Ovary (tissue), 3 donors: ENCODE measurements at regions not wholly inside any gene's neighbourhood (a gene's known extent, or its start where the extent isn't known, plus 50 kb on each side); places are given as distances from the start of the nearest gene placed in this dataset.
"Not testable (repeated sequence)": the region's sequence is repeated elsewhere in the genome, so short reads cannot be mapped to it uniquely, and the experiment has no call there.

ENCODE experiments used
- POLR2A ChIP-seq: fragments of 450-650 bp; IDR thresholded peaks from one replicate; pipeline ENCODE4 v1.6.1; 2017; ENCODE audit warnings: antibody characterized with exemption, mild to moderate bottlenecking, moderate library complexity
- TF ChIP-seq, protein P1 (sequence below), 3 donors: fragments of 450-650 bp in 2 of 3; fragments of 200-600 bp in 1 of 3; IDR thresholded peaks; one replicate each; pipeline versions ENCODE4 v1.5.1 to v1.8.0; 2016 to 2022; ENCODE audit warnings: antibody characterized with exemption in 3 of 3, mild to moderate bottlenecking in 1 of 3
- donor health status: DM: no; HTN: no; CAD: no.

DNA sequence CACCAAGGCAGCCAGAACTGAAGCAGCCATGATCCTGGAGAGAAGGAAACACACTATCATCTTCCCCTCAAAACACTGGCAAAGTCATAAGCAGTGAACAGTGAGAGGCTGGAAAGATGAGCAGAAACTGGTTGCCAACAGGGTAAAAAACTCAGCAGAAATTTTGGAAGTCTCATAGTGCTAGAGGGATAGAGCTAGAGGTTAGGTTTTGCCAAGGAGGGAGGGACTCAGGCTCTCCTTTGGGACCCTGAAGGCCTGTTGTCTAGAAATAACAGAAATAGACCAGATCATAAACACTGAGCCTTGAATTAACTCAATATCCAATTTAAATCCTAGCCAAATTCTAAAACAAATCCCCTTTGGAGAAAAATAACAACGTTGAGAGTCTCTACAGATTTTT lies 853.6 kb downstream of the PRIM2 start:
- TF ChIP-seq, protein P1, sequence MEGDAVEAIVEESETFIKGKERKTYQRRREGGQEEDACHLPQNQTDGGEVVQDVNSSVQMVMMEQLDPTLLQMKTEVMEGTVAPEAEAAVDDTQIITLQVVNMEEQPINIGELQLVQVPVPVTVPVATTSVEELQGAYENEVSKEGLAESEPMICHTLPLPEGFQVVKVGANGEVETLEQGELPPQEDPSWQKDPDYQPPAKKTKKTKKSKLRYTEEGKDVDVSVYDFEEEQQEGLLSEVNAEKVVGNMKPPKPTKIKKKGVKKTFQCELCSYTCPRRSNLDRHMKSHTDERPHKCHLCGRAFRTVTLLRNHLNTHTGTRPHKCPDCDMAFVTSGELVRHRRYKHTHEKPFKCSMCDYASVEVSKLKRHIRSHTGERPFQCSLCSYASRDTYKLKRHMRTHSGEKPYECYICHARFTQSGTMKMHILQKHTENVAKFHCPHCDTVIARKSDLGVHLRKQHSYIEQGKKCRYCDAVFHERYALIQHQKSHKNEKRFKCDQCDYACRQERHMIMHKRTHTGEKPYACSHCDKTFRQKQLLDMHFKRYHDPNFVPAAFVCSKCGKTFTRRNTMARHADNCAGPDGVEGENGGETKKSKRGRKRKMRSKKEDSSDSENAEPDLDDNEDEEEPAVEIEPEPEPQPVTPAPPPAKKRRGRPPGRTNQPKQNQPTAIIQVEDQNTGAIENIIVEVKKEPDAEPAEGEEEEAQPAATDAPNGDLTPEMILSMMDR (IDR thresholded peaks at IDR 0.05), result not testable (repeated sequence)
- not testable (repeated sequence) for TF ChIP-seq POLR2A
